ENCODE measurements at regions not wholly inside any gene's neighbourhood (a gene's known extent, or its start where the extent isn't known, plus 50 kb on each side); places are given as distances from the start of the nearest gene placed in this dataset.

GRCh38 chr4:130165381-130165780 is 1069.4 kb downstream of the C4orf33 start:
- no peak overlapping the region for H3K27ac ChIP-seq (ENCODE audit: low read depth, low read length)
- no peaks in the 10 kb centered on the region for H3K9me3 ChIP-seq (ENCODE audit: control insufficient read depth in 1 of 2, low read length in 2 of 2)
- no peaks in the 10 kb centered on the region for H3K4me1 ChIP-seq (ENCODE audit: control insufficient read depth in 1 of 2, insufficient read depth in 2 of 2, low read length in 2 of 2)
- H3K36me3 ChIP-seq (ENCODE audit: control insufficient read depth in 1 of 2, insufficient read depth in 2 of 2, low read length in 2 of 2): no peaks in the 10 kb centered on the region
- no peak overlapping the region for H3K9ac ChIP-seq (ENCODE audit: low read depth in 1 of 2, low read length in 2 of 2)
- no peaks in the 10 kb centered on the region for H3K27me3 ChIP-seq (ENCODE audit: control insufficient read depth in 1 of 2, insufficient read depth in 2 of 2, low read length in 2 of 2)
- no peak overlapping the region for H3K4me3 ChIP-seq (ENCODE audit: low read depth in 1 of 2, low read length in 2 of 2)

DNA sequence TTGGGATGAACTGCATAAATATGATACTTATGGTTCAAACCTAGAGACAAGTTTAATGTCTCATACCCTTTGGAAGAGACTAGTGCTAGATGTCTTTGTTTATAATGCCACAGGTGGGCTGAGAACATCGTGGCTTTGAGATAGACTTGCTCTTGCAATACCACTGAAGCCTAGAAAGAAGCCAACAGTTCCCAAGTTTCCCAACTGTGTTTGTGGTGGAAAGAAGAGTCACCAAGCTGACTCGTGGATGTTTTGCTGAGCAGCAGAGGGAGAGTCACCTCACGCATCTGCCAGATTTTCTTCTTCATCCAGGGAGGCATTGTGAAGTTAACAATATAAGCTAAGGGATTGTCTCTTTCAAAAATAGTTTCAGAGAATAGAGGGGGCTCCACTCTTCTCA is 1076.2 kb downstream of the C4orf33 start:
- Histone ChIP-seq H3K27ac (ENCODE audit: low read depth, low read length) (no peak overlapping the region), H3K4me3 (ENCODE audit: low read depth in 1 of 2, low read length in 2 of 2) (no peak overlapping the region), H3K9ac (ENCODE audit: low read depth in 1 of 2, low read length in 2 of 2) (no peak overlapping the region), H3K27me3 (ENCODE audit: control insufficient read depth in 1 of 2, insufficient read depth in 2 of 2, low read length in 2 of 2) (no peaks in the 10 kb centered on the region), H3K9me3 (ENCODE audit: control insufficient read depth in 1 of 2, low read length in 2 of 2) (no peaks in the 10 kb centered on the region), H3K4me1 (ENCODE audit: control insufficient read depth in 1 of 2, insufficient read depth in 2 of 2, low read length in 2 of 2) (no peaks in the 10 kb centered on the region), H3K36me3 (ENCODE audit: control insufficient read depth in 1 of 2, insufficient read depth in 2 of 2, low read length in 2 of 2) (no peaks in the 10 kb centered on the region)

- Histone ChIP-seq H3K9ac (ENCODE audit: low read depth in 1 of 2, low read length in 2 of 2) (no peak overlapping the region), H3K4me3 (ENCODE audit: low read depth in 1 of 2, low read length in 2 of 2) (no peak overlapping the region), H3K4me1 (ENCODE audit: control insufficient read depth in 1 of 2, insufficient read depth in 2 of 2, low read length in 2 of 2) (no peaks in the 10 kb centered on the region), H3K36me3 (ENCODE audit: control insufficient read depth in 1 of 2, insufficient read depth in 2 of 2, low read length in 2 of 2) (no peaks in the 10 kb centered on the region), H3K27me3 (ENCODE audit: control insufficient read depth in 1 of 2, insufficient read depth in 2 of 2, low read length in 2 of 2) (no peaks in the 10 kb centered on the region), H3K27ac (ENCODE audit: low read depth, low read length) (no peak overlapping the region), H3K9me3 (ENCODE audit: control insufficient read depth in 1 of 2, low read length in 2 of 2) (no peaks in the 10 kb centered on the region)
Measured at GRCh38 chr4:130178106-130178505, 1082.2 kb downstream of the C4orf33 start.

- H3K27ac ChIP-seq (ENCODE audit: low read depth, low read length): no peak overlapping the region
- H3K9ac ChIP-seq (ENCODE audit: low read depth in 1 of 2, low read length in 2 of 2): no peak overlapping the region
- no peak overlapping the region for H3K4me3 ChIP-seq (ENCODE audit: low read depth in 1 of 2, low read length in 2 of 2)
- no peaks in the 10 kb centered on the region for H3K4me1 ChIP-seq (ENCODE audit: control insufficient read depth in 1 of 2, insufficient read depth in 2 of 2, low read length in 2 of 2)
- H3K27me3 ChIP-seq (ENCODE audit: control insufficient read depth in 1 of 2, insufficient read depth in 2 of 2, low read length in 2 of 2): no peaks in the 10 kb centered on the region
- no peaks in the 10 kb centered on the region for H3K9me3 ChIP-seq (ENCODE audit: control insufficient read depth in 1 of 2, low read length in 2 of 2)
- no peaks in the 10 kb centered on the region for H3K36me3 ChIP-seq (ENCODE audit: control insufficient read depth in 1 of 2, insufficient read depth in 2 of 2, low read length in 2 of 2)
Measured at GRCh38 chr4:130183096-130183495, 1087.1 kb downstream of the C4orf33 start.

GRCh38 chr4:130183766-130184165 is 1087.8 kb downstream of the C4orf33 start:
- no peak overlapping the region for H3K27ac ChIP-seq (ENCODE audit: low read depth, low read length)
- no peak overlapping the region for H3K9ac ChIP-seq (ENCODE audit: low read depth in 1 of 2, low read length in 2 of 2)
- no peaks in the 10 kb centered on the region for H3K27me3 ChIP-seq (ENCODE audit: control insufficient read depth in 1 of 2, insufficient read depth in 2 of 2, low read length in 2 of 2)
- no peaks in the 10 kb centered on the region for H3K36me3 ChIP-seq (ENCODE audit: control insufficient read depth in 1 of 2, insufficient read depth in 2 of 2, low read length in 2 of 2)
- H3K4me1 ChIP-seq (ENCODE audit: control insufficient read depth in 1 of 2, insufficient read depth in 2 of 2, low read length in 2 of 2): no peaks in the 10 kb centered on the region
- H3K4me3 ChIP-seq (ENCODE audit: low read depth in 1 of 2, low read length in 2 of 2): no peak overlapping the region
- no peaks in the 10 kb centered on the region for H3K9me3 ChIP-seq (ENCODE audit: control insufficient read depth in 1 of 2, low read length in 2 of 2)

DNA sequence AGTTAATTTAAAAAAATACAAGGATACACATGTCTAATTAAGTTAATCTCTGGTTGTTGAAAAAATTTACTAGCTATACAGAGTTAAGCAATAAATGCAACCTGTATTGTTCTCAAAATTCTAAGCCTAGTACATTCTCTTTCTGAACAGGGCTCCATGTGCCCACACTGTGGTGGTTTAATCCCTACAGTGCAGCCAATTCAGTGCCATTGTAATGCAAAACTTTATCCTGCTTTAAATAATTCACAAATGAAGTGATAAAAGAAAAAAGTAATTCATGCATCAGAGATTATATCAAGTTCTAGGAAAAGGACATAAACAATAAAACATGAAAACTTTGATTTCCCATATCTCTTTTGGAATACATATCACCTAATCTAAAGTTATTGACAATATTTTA is 1089.2 kb downstream of the C4orf33 start:
- Histone ChIP-seq H3K4me1 (ENCODE audit: control insufficient read depth in 1 of 2, insufficient read depth in 2 of 2, low read length in 2 of 2) (no peaks in the 10 kb centered on the region), H3K27ac (ENCODE audit: low read depth, low read length) (no peak overlapping the region), H3K9ac (ENCODE audit: low read depth in 1 of 2, low read length in 2 of 2) (no peak overlapping the region), H3K4me3 (ENCODE audit: low read depth in 1 of 2, low read length in 2 of 2) (no peak overlapping the region), H3K9me3 (ENCODE audit: control insufficient read depth in 1 of 2, low read length in 2 of 2) (no peaks in the 10 kb centered on the region), H3K36me3 (ENCODE audit: control insufficient read depth in 1 of 2, insufficient read depth in 2 of 2, low read length in 2 of 2) (no peaks in the 10 kb centered on the region), H3K27me3 (ENCODE audit: control insufficient read depth in 1 of 2, insufficient read depth in 2 of 2, low read length in 2 of 2) (no peaks in the 10 kb centered on the region)

DNA sequence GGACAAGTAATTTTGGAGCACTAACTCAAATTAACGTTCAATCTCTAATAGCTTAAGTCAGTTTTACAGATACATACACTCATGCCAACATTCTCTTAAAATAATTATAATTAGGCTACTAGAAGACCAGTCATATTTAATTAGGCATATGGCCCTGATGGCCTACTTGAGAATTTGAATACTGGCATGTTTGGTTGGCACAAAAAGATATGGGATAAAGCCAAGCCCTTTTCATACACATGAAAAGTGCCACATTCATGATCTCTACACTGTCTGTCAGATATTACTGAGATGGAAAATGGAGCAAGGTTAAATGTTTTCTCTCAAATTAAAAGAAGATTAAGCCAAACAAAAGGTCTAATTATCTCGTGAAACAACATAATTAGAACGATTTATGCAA is 1091.0 kb downstream of the C4orf33 start:
- Histone ChIP-seq H3K9me3 (ENCODE audit: control insufficient read depth in 1 of 2, low read length in 2 of 2) (peaks cover 0 to 3% of the 10 kb centered on the region in 2 donors), H3K9ac (ENCODE audit: low read depth in 1 of 2, low read length in 2 of 2) (no peak overlapping the region), H3K4me1 (ENCODE audit: control insufficient read depth in 1 of 2, insufficient read depth in 2 of 2, low read length in 2 of 2) (no peaks in the 10 kb centered on the region), H3K27ac (ENCODE audit: low read depth, low read length) (no peak overlapping the region), H3K27me3 (ENCODE audit: control insufficient read depth in 1 of 2, insufficient read depth in 2 of 2, low read length in 2 of 2) (no peaks in the 10 kb centered on the region), H3K36me3 (ENCODE audit: control insufficient read depth in 1 of 2, insufficient read depth in 2 of 2, low read length in 2 of 2) (no peaks in the 10 kb centered on the region), H3K4me3 (ENCODE audit: low read depth in 1 of 2, low read length in 2 of 2) (no peak overlapping the region)

GRCh38 chr4:130187587-130187986 is 1091.6 kb downstream of the C4orf33 start:
- Histone ChIP-seq H3K9me3 (ENCODE audit: control insufficient read depth in 1 of 2, low read length in 2 of 2) (peaks cover 0 to 3% of the 10 kb centered on the region in 2 donors), H3K9ac (ENCODE audit: low read depth in 1 of 2, low read length in 2 of 2) (no peak overlapping the region), H3K27ac (ENCODE audit: low read depth, low read length) (no peak overlapping the region), H3K36me3 (ENCODE audit: control insufficient read depth in 1 of 2, insufficient read depth in 2 of 2, low read length in 2 of 2) (no peaks in the 10 kb centered on the region), H3K4me3 (ENCODE audit: low read depth in 1 of 2, low read length in 2 of 2) (no peak overlapping the region), H3K27me3 (ENCODE audit: control insufficient read depth in 1 of 2, insufficient read depth in 2 of 2, low read length in 2 of 2) (no peaks in the 10 kb centered on the region), H3K4me1 (ENCODE audit: control insufficient read depth in 1 of 2, insufficient read depth in 2 of 2, low read length in 2 of 2) (no peaks in the 10 kb centered on the region)

DNA sequence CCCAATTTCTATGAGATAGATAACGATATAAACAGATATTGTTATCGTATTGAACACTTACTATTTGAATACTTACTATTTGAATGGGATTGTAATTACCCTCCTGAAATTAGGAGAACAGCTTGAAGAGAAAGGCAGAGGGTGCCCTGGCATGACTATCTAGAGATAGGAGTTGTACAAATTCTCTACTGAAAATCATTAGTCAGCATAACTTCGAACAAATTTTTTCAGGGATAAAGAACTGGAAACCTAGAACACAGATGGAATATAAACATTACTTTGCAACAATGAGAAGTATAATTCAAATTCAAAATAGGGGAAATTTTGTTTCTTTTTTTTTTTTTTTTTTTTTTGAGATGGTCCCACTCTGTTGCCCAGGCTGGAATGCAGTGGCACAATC is 1096.8 kb downstream of the C4orf33 start:
- H3K9ac ChIP-seq (ENCODE audit: low read depth in 1 of 2, low read length in 2 of 2): no peak overlapping the region
- no peak overlapping the region for H3K4me3 ChIP-seq (ENCODE audit: low read depth in 1 of 2, low read length in 2 of 2)

DNA sequence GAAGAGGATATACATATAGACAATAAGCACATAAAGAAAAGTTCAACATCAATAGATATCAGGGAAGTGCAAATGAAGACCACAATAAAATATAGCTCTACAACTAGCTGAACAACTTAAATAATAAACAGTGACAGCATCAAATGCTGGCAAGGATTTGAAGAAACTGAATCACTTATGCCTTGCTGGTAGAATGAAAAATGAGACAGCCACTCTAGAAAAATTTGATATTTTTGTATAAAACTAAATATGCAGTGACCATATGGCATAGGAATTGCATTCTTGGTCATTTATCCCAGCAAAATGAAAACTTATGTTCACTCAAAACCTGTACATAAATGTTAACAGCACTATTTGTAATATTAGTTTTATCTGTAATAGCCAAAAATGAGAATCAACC is 1102.0 kb downstream of the C4orf33 start:
- peaks cover 6 to 10% of the 10 kb centered on the region in 2 donors for H3K9me3 ChIP-seq (ENCODE audit: control insufficient read depth in 1 of 2, low read length in 2 of 2)
- no peaks in the 10 kb centered on the region for H3K4me1 ChIP-seq (ENCODE audit: control insufficient read depth in 1 of 2, insufficient read depth in 2 of 2, low read length in 2 of 2)
- no peak overlapping the region for H3K27ac ChIP-seq (ENCODE audit: low read depth, low read length)
- H3K36me3 ChIP-seq (ENCODE audit: control insufficient read depth in 1 of 2, insufficient read depth in 2 of 2, low read length in 2 of 2): no peaks in the 10 kb centered on the region
- no peaks in the 10 kb centered on the region for H3K27me3 ChIP-seq (ENCODE audit: control insufficient read depth in 1 of 2, insufficient read depth in 2 of 2, low read length in 2 of 2)
- no peak overlapping the region for H3K4me3 ChIP-seq (ENCODE audit: low read depth in 1 of 2, low read length in 2 of 2)
- no peak overlapping the region for H3K9ac ChIP-seq (ENCODE audit: low read depth in 1 of 2, low read length in 2 of 2)

More for the DNA sequence above, 1096.8 kb downstream of the C4orf33 start:
- H3K27ac ChIP-seq (ENCODE audit: low read depth, low read length): no peak overlapping the region
- H3K4me1 ChIP-seq (ENCODE audit: control insufficient read depth in 1 of 2, insufficient read depth in 2 of 2, low read length in 2 of 2): no peaks in the 10 kb centered on the region
- peaks cover 0 to 3% of the 10 kb centered on the region in 2 donors for H3K9me3 ChIP-seq (ENCODE audit: control insufficient read depth in 1 of 2, low read length in 2 of 2)
- H3K27me3 ChIP-seq (ENCODE audit: control insufficient read depth in 1 of 2, insufficient read depth in 2 of 2, low read length in 2 of 2): no peaks in the 10 kb centered on the region
- H3K36me3 ChIP-seq (ENCODE audit: control insufficient read depth in 1 of 2, insufficient read depth in 2 of 2, low read length in 2 of 2): no peaks in the 10 kb centered on the region

GRCh38 chr4:130203571-130203970 is 1107.6 kb downstream of the C4orf33 start:
- Histone ChIP-seq H3K27ac (ENCODE audit: low read depth, low read length) (no peak overlapping the region), H3K9me3 (ENCODE audit: control insufficient read depth in 1 of 2, low read length in 2 of 2) (peaks cover 8 to 10% of the 10 kb centered on the region in 2 donors), H3K27me3 (ENCODE audit: control insufficient read depth in 1 of 2, insufficient read depth in 2 of 2, low read length in 2 of 2) (no peaks in the 10 kb centered on the region), H3K4me3 (ENCODE audit: low read depth in 1 of 2, low read length in 2 of 2) (no peak overlapping the region), H3K9ac (ENCODE audit: low read depth in 1 of 2, low read length in 2 of 2) (no peak overlapping the region), H3K36me3 (ENCODE audit: control insufficient read depth in 1 of 2, insufficient read depth in 2 of 2, low read length in 2 of 2) (no peaks in the 10 kb centered on the region), H3K4me1 (ENCODE audit: control insufficient read depth in 1 of 2, insufficient read depth in 2 of 2, low read length in 2 of 2) (no peaks in the 10 kb centered on the region)
